NCI-H1092 (cell line): ENCODE measurements at regions not wholly inside any gene's neighbourhood (a gene's known extent, or its start where the extent isn't known, plus 50 kb on each side); places are given as distances from the start of the nearest gene placed in this dataset.
"Not testable (repeated sequence)": the region's sequence is repeated elsewhere in the genome, so short reads cannot be mapped to it uniquely, and the experiment has no call there.

ENCODE experiments used
- DNase-seq: peaks from one replicate; lab custom pipeline; 2025; lab: John Stamatoyannopoulos, UW

GRCh38 chr18:71370095-71370494 lies 1081.2 kb downstream of the SOCS6 start:
- DNase-seq: no peak

- no peak for DNase-seq
These were observed 1073.3 kb downstream of the SOCS6 start for GRCh38 chr18:71362140-71362539.

- not testable (repeated sequence) for DNase-seq
These were observed 1066.8 kb downstream of the SOCS6 start for GRCh38 chr18:71355599-71355998.

GRCh38 chr18:71352618-71353017 lies 1063.8 kb downstream of the SOCS6 start:
- DNase-seq: no peak

- no peak for DNase-seq
These were observed 1047.8 kb downstream of the SOCS6 start for GRCh38 chr18:71336576-71337210.

GRCh38 chr18:71329563-71329962 lies 1040.7 kb downstream of the SOCS6 start:
- DNase-seq: no peak

- DNase-seq: no peak
These were observed 1040.3 kb downstream of the SOCS6 start for GRCh38 chr18:71329114-71329513.

- DNase-seq: no peak
These were observed 1039.0 kb downstream of the SOCS6 start for GRCh38 chr18:71327850-71328249.

GRCh38 chr18:71327441-71327840 lies 1038.6 kb downstream of the SOCS6 start:
- no peak for DNase-seq

GRCh38 chr18:71326826-71327225 lies 1038.0 kb downstream of the SOCS6 start:
- DNase-seq: no peak

GRCh38 chr18:71324356-71324755 lies 1035.5 kb downstream of the SOCS6 start:
- DNase-seq: no peak

- DNase-seq: no peak
These were observed 1033.4 kb downstream of the SOCS6 start for GRCh38 chr18:71322201-71322600.

- DNase-seq: no peak
These were observed 1032.5 kb downstream of the SOCS6 start for GRCh38 chr18:71321319-71321718.

- DNase-seq: no peak
These were observed 1016.0 kb downstream of the SOCS6 start for GRCh38 chr18:71304856-71305255.

GRCh38 chr18:71303743-71304142 lies 1014.9 kb downstream of the SOCS6 start:
- DNase-seq: not testable (repeated sequence)

- no peak for DNase-seq
These were observed 1012.8 kb downstream of the SOCS6 start for GRCh38 chr18:71301596-71301995.

- DNase-seq: not testable (repeated sequence)
These were observed 1005.4 kb downstream of the SOCS6 start for GRCh38 chr18:71294201-71294600.

- DNase-seq: no peak
These were observed 1004.5 kb downstream of the SOCS6 start for GRCh38 chr18:71293322-71293721.

- no peak for DNase-seq
These were observed 998.4 kb downstream of the SOCS6 start for GRCh38 chr18:71287268-71287667.

- DNase-seq: no peak
These were observed 963.6 kb downstream of the SOCS6 start for GRCh38 chr18:71252351-71252865.

- no peak for DNase-seq
These were observed 961.3 kb downstream of the SOCS6 start for GRCh38 chr18:71250191-71250590.

- DNase-seq: no peak
These were observed 960.9 kb downstream of the SOCS6 start for GRCh38 chr18:71249791-71250190.

- DNase-seq: no peak
These were observed 954.1 kb downstream of the SOCS6 start for GRCh38 chr18:71242981-71243380.

GRCh38 chr18:71238974-71239624 lies 950.3 kb downstream of the SOCS6 start:
- no peak for DNase-seq
